ENCODE measurements at regions not wholly inside any gene's neighbourhood (a gene's known extent, or its start where the extent isn't known, plus 50 kb on each side); places are given as distances from the start of the nearest gene placed in this dataset.

- TF ChIP-seq POLR2AphosphoS5 (IDR thresholded peaks at IDR 0.05; ENCODE audit: borderline replicate concordance, low read depth, low read length), result no peak
- TF ChIP-seq EZH2 (IDR thresholded peaks at IDR 0.05), result no peak
- TF ChIP-seq FOXP2 (optimal IDR thresholded peaks at IDR 0.05; ENCODE audit: control extremely low read depth, extremely low read length, insufficient read depth), result no peak
Observed at GRCh38 chr15:93384886-93385285, 295.9 kb upstream of the RGMA start.

Data from SK-N-MC (cell line).